WTC11 (cell line): ENCODE measurements at regions not wholly inside any gene's neighbourhood (a gene's known extent, or its start where the extent isn't known, plus 50 kb on each side); places are given as distances from the start of the nearest gene placed in this dataset.

Experiments
- ATAC-seq: fragments of 200-7000 bp; cut with Tn5 transposase; 2 replicates; pipeline ENCODE4 v1.10.0; 2021; ENCODE audit warnings: mild to moderate bottlenecking, moderate library complexity
- CTCF ChIA-PET: fragments of 300-600 bp; sonication (Branson Sonifier 250); formaldehyde crosslinking; loops from one replicate; lab custom pipeline; 2021; ENCODE audit warnings: antibody characterized with exemption; lab: Charles Lee
- POLR2A ChIA-PET: fragments of 350-600 bp; sonication (Branson Sonifier 250); formaldehyde crosslinking; loops from one replicate; lab custom pipeline; 2021; ENCODE audit warnings: antibody characterized with exemption; lab: Charles Lee
- DNase-seq: peaks from one replicate; pipeline ENCODE4 v3.0.0; 2021; ENCODE audit warnings: low spot score
- H3K27ac Mint-ChIP-seq: 2 replicates; pipeline ENCODE4 v1.8.0; 2021; ENCODE audit warnings: mixed read lengths
- H3K27me3 Mint-ChIP-seq: 2 replicates; pipeline ENCODE4 v1.8.0; 2021; ENCODE audit warnings: low read depth, mild to moderate bottlenecking, moderate library complexity, mixed read lengths
- H3K36me3 Mint-ChIP-seq: 2 replicates; pipeline ENCODE4 v1.8.0; 2021; ENCODE audit warnings: mixed read lengths
- H3K4me1 Mint-ChIP-seq: 2 replicates; pipeline ENCODE4 v1.8.0; 2022; ENCODE audit warnings: mixed read lengths
- H3K4me3 Mint-ChIP-seq: 2 replicates; pipeline ENCODE4 v1.8.0; 2021; ENCODE audit warnings: mild to moderate bottlenecking, moderate library complexity, mixed read lengths
- H3K9me3 Mint-ChIP-seq: 2 replicates; pipeline ENCODE4 v1.8.0; 2021; ENCODE audit warnings: mixed read lengths
- ESRRA ChIP-seq: sonication (generic); formaldehyde crosslinking; IDR thresholded peaks from 2 replicates; pipeline ENCODE4 v1.8.1; 2022; ENCODE audit warnings: mild to moderate bottlenecking, missing genetic modification reagents, borderline replicate concordance
- FOXK1 ChIP-seq: sonication (generic); formaldehyde crosslinking; IDR thresholded peaks from 2 replicates; pipeline ENCODE4 v1.8.0; 2022; ENCODE audit warnings: mild to moderate bottlenecking, moderate library complexity, missing genetic modification reagents
- MXD4 ChIP-seq: fragments of 250-450 bp; sonication (Bioruptor Pico); IDR thresholded peaks from 2 replicates; pipeline ENCODE4 v1.8.0; 2021; ENCODE audit warnings: mild to moderate bottlenecking, moderate library complexity, borderline replicate concordance
- NFE2L1 ChIP-seq: sonication (generic); formaldehyde crosslinking; IDR thresholded peaks from 2 replicates; pipeline ENCODE4 v1.8.1; 2023; ENCODE audit warnings: missing genetic modification reagents
- NFYB ChIP-seq: sonication (generic); formaldehyde crosslinking; conservative IDR thresholded peaks from 2 replicates; pipeline ENCODE4 v1.8.0; 2022; ENCODE audit warnings: low read depth, missing genetic modification reagents
- NR1H2 ChIP-seq: sonication (generic); formaldehyde crosslinking; IDR thresholded peaks from 2 replicates; pipeline ENCODE4 v1.9.0; 2021; ENCODE audit warnings: mild to moderate bottlenecking, moderate library complexity, missing genetic modification reagents
- SMAD4 ChIP-seq: sonication (generic); formaldehyde crosslinking; IDR thresholded peaks from 2 replicates; pipeline ENCODE4 v1.8.0; 2022; ENCODE audit warnings: mild to moderate bottlenecking, missing genetic modification reagents
- SP1 ChIP-seq: sonication (generic); formaldehyde crosslinking; conservative IDR thresholded peaks from 2 replicates; pipeline ENCODE4 v1.8.1; 2022; ENCODE audit warnings: missing genetic modification reagents
- TP53 ChIP-seq: sonication (generic); formaldehyde crosslinking; IDR thresholded peaks from 2 replicates; pipeline ENCODE4 v1.8.1; 2023; ENCODE audit warnings: mild to moderate bottlenecking, missing genetic modification reagents
- ZNF219 ChIP-seq: sonication (generic); formaldehyde crosslinking; IDR thresholded peaks from 2 replicates; pipeline ENCODE4 v1.8.0; 2023; ENCODE audit warnings: missing genetic modification reagents, mild to moderate bottlenecking, borderline replicate concordance
- ZNF317 ChIP-seq: sonication (generic); formaldehyde crosslinking; IDR thresholded peaks from 2 replicates; pipeline ENCODE4 v1.8.1; 2023; ENCODE audit warnings: low read depth, mild to moderate bottlenecking, moderate library complexity, missing genetic modification reagents, borderline replicate concordance
- TF ChIP-seq, protein P1 (sequence below): sonication (generic); formaldehyde crosslinking; IDR thresholded peaks from 2 replicates; pipeline ENCODE4 v1.8.1; 2022; ENCODE audit warnings: low read depth, missing genetic modification reagents, borderline replicate concordance
- TF ChIP-seq, protein P2 (sequence below): fragments of 250-450 bp; sonication (Bioruptor Pico); IDR thresholded peaks from 2 replicates; pipeline ENCODE4 v1.9.0; 2021; ENCODE audit warnings: mild to moderate bottlenecking
- TF ChIP-seq, protein P3 (sequence below): sonication (generic); formaldehyde crosslinking; IDR thresholded peaks from 2 replicates; pipeline ENCODE4 v1.8.0; 2023; ENCODE audit warnings: missing genetic modification reagents, mild to moderate bottlenecking, borderline replicate concordance
- TF ChIP-seq, protein P4 (sequence below): sonication (generic); formaldehyde crosslinking; IDR thresholded peaks from 2 replicates; pipeline ENCODE4 v1.8.1; 2022; ENCODE audit warnings: missing genetic modification reagents, borderline replicate concordance
- TF ChIP-seq, protein P5 (sequence below): fragments of 250-450 bp; sonication (Bioruptor Pico); conservative IDR thresholded peaks from 2 replicates; pipeline ENCODE4 v1.9.0; 2021; ENCODE audit warnings: mild to moderate bottlenecking
- TF ChIP-seq, protein P6 (sequence below): sonication (generic); formaldehyde crosslinking; IDR thresholded peaks from 2 replicates; pipeline ENCODE4 v1.8.0; 2022; ENCODE audit warnings: mild to moderate bottlenecking, missing genetic modification reagents

DNA sequence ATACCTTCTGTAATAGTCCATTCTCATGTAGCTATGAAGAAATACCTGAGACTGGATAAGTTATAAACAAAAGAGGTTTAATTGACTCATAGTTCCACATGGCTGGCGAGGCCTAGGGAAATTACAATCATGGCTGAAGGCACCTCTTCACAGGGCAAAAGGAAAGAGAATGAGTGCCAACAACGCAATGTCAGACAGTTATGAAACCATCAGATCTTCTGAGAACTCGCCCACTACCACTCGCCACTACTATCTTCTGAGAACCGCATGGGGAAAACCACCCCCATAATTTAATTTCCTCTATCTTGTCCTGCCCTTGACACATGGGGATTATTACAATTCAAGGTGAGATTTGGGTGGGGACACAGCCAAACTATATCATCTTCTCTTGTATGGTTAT, 406.8 kb upstream of the CBLB start:
- no peak for DNase-seq
- no peaks in the 10 kb centered on the region for H3K27me3 Mint-ChIP-seq
- TF ChIP-seq, protein P1, sequence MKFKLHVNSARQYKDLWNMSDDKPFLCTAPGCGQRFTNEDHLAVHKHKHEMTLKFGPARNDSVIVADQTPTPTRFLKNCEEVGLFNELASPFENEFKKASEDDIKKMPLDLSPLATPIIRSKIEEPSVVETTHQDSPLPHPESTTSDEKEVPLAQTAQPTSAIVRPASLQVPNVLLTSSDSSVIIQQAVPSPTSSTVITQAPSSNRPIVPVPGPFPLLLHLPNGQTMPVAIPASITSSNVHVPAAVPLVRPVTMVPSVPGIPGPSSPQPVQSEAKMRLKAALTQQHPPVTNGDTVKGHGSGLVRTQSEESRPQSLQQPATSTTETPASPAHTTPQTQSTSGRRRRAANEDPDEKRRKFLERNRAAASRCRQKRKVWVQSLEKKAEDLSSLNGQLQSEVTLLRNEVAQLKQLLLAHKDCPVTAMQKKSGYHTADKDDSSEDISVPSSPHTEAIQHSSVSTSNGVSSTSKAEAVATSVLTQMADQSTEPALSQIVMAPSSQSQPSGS (CRISPR knock-in tag) = no peak
- TF ChIP-seq, all 79 proteins: peak for 0
- Mint-ChIP-seq H3K27ac (no peak overlapping the region), H3K36me3 (no peaks in the 10 kb centered on the region), H3K4me1 (0 out of 2 replicates have a peak, but pooled peaks cover 3% of the 10 kb centered on the region), H3K4me3 (no peak overlapping the region), H3K9me3 (no peaks in the 10 kb centered on the region)
- CTCF ChIA-PET = no interaction called here
- no peak for ATAC-seq
- POLR2A ChIA-PET = no interaction called here

DNA sequence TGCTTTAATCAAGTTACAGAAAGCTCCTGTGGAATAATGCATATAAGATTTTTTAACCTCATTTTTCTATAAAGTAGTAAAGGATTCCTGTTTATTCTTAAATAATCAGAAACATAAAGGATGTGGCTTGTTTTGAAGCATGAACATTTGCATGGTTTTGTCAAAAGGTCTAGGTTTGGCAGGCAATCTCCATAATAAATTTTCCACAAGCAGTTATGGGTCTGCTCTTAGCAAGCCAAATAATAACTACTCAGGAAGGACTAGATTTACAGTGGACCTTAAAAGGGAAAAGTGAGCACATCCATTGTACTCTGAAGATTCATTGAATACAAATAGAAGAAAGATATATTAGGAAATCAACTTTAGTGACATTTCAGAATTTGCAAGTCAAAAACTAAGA, 407.3 kb upstream of the CBLB start:
- ATAC-seq (no peak), DNase-seq (no peak)
- H3K9me3 Mint-ChIP-seq = no peaks in the 10 kb centered on the region
- no peak for TF ChIP-seq FOXK1
- TF ChIP-seq ZNF317 (CRISPR knock-in tag) = no peak
- TF ChIP-seq, protein P2, sequence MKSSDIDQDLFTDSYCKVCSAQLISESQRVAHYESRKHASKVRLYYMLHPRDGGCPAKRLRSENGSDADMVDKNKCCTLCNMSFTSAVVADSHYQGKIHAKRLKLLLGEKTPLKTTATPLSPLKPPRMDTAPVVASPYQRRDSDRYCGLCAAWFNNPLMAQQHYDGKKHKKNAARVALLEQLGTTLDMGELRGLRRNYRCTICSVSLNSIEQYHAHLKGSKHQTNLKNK (CRISPR knock-in tag) = no peak
- TF ChIP-seq NR1H2 = no peak
- TF ChIP-seq, protein P3, sequence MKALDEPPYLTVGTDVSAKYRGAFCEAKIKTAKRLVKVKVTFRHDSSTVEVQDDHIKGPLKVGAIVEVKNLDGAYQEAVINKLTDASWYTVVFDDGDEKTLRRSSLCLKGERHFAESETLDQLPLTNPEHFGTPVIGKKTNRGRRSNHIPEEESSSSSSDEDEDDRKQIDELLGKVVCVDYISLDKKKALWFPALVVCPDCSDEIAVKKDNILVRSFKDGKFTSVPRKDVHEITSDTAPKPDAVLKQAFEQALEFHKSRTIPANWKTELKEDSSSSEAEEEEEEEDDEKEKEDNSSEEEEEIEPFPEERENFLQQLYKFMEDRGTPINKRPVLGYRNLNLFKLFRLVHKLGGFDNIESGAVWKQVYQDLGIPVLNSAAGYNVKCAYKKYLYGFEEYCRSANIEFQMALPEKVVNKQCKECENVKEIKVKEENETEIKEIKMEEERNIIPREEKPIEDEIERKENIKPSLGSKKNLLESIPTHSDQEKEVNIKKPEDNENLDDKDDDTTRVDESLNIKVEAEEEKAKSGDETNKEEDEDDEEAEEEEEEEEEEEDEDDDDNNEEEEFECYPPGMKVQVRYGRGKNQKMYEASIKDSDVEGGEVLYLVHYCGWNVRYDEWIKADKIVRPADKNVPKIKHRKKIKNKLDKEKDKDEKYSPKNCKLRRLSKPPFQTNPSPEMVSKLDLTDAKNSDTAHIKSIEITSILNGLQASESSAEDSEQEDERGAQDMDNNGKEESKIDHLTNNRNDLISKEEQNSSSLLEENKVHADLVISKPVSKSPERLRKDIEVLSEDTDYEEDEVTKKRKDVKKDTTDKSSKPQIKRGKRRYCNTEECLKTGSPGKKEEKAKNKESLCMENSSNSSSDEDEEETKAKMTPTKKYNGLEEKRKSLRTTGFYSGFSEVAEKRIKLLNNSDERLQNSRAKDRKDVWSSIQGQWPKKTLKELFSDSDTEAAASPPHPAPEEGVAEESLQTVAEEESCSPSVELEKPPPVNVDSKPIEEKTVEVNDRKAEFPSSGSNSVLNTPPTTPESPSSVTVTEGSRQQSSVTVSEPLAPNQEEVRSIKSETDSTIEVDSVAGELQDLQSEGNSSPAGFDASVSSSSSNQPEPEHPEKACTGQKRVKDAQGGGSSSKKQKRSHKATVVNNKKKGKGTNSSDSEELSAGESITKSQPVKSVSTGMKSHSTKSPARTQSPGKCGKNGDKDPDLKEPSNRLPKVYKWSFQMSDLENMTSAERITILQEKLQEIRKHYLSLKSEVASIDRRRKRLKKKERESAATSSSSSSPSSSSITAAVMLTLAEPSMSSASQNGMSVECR (CRISPR knock-in tag) = no peak
- no peak for TF ChIP-seq SMAD4 (CRISPR knock-in tag)
- TF ChIP-seq NFE2L1 = no peak
- TF ChIP-seq SP1 = no peak
- TF ChIP-seq, protein P4, sequence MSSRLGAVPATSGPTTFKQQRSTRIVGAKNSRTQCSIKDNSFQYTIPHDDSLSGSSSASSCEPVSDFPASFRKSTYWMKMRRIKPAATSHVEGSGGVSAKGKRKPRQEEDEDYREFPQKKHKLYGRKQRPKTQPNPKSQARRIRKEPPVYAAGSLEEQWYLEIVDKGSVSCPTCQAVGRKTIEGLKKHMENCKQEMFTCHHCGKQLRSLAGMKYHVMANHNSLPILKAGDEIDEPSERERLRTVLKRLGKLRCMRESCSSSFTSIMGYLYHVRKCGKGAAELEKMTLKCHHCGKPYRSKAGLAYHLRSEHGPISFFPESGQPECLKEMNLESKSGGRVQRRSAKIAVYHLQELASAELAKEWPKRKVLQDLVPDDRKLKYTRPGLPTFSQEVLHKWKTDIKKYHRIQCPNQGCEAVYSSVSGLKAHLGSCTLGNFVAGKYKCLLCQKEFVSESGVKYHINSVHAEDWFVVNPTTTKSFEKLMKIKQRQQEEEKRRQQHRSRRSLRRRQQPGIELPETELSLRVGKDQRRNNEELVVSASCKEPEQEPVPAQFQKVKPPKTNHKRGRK (CRISPR knock-in tag) = no peak
- TF ChIP-seq, protein P5, sequence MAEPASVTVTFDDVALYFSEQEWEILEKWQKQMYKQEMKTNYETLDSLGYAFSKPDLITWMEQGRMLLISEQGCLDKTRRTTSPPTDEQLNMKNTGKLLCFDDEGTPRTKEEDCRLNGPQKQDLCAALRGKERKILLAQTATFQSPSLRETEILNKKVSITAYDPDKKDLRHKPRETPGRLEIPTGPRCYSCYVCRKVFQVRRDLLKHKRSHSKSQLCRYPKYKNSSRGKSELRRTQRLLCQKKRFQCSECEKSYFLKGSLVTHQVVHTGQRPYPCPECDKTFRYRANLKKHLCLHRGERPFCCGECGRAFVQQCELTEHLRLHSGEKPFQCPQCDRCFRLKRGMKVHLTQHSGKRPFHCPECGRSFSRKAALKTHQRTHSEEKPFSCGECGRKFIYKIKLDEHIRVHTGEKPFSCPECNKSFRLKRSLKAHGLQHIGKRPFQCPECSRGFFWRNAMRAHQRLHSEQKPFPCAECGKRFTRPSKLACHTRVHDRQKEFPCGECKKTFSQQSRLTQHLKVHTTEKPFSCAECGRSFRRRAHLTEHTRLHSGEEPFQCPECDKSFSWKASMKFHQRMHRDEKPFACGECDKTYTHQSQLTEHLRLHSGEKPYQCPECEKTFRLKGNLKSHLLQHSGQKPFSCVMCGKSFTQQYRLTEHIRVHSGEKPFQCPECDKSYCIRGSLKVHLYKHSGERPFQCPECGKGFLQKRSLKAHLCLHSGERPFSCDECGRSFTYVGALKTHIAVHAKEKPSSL = no peak
- TF ChIP-seq TP53 (CRISPR knock-in tag) = no peak
- TF ChIP-seq ESRRA (CRISPR knock-in tag) = no peak
- TF ChIP-seq MXD4 (CRISPR knock-in tag) = no peak
- no peak for TF ChIP-seq ZNF219 (CRISPR knock-in tag)
- TF ChIP-seq NFYB (CRISPR knock-in tag) = no peak
- TF ChIP-seq, protein P6, sequence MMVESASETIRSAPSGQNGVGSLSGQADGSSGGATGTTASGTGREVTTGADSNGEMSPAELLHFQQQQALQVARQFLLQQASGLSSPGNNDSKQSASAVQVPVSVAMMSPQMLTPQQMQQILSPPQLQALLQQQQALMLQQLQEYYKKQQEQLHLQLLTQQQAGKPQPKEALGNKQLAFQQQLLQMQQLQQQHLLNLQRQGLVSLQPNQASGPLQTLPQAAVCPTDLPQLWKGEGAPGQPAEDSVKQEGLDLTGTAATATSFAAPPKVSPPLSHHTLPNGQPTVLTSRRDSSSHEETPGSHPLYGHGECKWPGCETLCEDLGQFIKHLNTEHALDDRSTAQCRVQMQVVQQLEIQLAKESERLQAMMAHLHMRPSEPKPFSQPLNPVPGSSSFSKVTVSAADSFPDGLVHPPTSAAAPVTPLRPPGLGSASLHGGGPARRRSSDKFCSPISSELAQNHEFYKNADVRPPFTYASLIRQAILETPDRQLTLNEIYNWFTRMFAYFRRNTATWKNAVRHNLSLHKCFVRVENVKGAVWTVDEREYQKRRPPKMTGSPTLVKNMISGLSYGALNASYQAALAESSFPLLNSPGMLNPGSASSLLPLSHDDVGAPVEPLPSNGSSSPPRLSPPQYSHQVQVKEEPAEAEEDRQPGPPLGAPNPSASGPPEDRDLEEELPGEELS (CRISPR knock-in tag) = no peak
- no peaks in the 10 kb centered on the region for H3K36me3 Mint-ChIP-seq
- no peak overlapping the region for H3K4me3 Mint-ChIP-seq
- H3K4me1 Mint-ChIP-seq = 0 out of 2 replicates have a peak, but pooled peaks cover 3% of the 10 kb centered on the region
- ChIA-PET POLR2A (no interaction called here), CTCF (no interaction called here)
- no peaks in the 10 kb centered on the region for H3K27me3 Mint-ChIP-seq
- H3K27ac Mint-ChIP-seq = no peak overlapping the region
